ENCODE measurements at regions not wholly inside any gene's neighbourhood (a gene's known extent, or its start where the extent isn't known, plus 50 kb on each side); places are given as distances from the start of the nearest gene placed in this dataset.

- no peak for DNase-seq (ENCODE audit: low spot score)
- no peaks in the 10 kb centered on the region for H3K9me3 Mint-ChIP-seq
- H3K4me3 Mint-ChIP-seq, result peak overlapping the region; percentile 32
- H3K27ac Mint-ChIP-seq, result peak overlapping the region; percentile 8 to 42
- H3K4me1 Mint-ChIP-seq (ENCODE audit: low read depth in 2 of 2), result peaks cover 37 to 46% of the 10 kb centered on the region in 2 donors
- peaks cover 0 to 10% of the 10 kb centered on the region in 2 donors for H3K27me3 Mint-ChIP-seq
- H3K36me3 Mint-ChIP-seq, result peaks cover 8% of the 10 kb centered on the region
- ATAC-seq, result peak; percentile 19 to 49
Measured at GRCh38 chr20:50460115-50460607, 50.0 kb upstream of the PTPN1 start.
